Common myeloid progenitor, CD34-positive (primary cell): ENCODE measurements at regions not wholly inside any gene's neighbourhood (a gene's known extent, or its start where the extent isn't known, plus 50 kb on each side); places are given as distances from the start of the nearest gene placed in this dataset.

Source experiments
- CTCF ChIA-PET: fragments of 350-600 bp; sonication (Branson Sonifier 250); formaldehyde crosslinking; loops from one replicate; lab custom pipeline; 2021; ENCODE audit warnings: antibody characterized with exemption; lab: Charles Lee
- POLR2A ChIA-PET: fragments of 350-600 bp; sonication (Branson Sonifier 250); formaldehyde crosslinking; loops from one replicate; lab custom pipeline; 2021; ENCODE audit warnings: antibody characterized with exemption; lab: Charles Lee
- DNase-seq, 3 donors: peaks; one replicate each; pipeline versions ENCODE4 v3.0.0 to v3.0.0-alpha.2; 2013
- H3K27ac ChIP-seq, 2 experiments: 1 replicate in 1 of 2; 2 replicates in 1 of 2; pipeline ENCODE4 v1.7.0; 2013; ENCODE audit warnings: inconsistent platforms in 2 of 2, low read length in 2 of 2, mild to moderate bottlenecking in 2 of 2, low read depth in 1 of 2, moderate library complexity in 1 of 2; ENCODE audit not compliant: severe bottlenecking in 2 of 2, insufficient read depth in 1 of 2, poor library complexity in 1 of 2
- H3K27me3 ChIP-seq, 5 experiments: replicated peaks in 2 of 5; 1 replicate in 3 of 5; 2 replicates in 2 of 5; pipeline versions ENCODE4 v1.6.1 to v1.7.0; 2013; ENCODE audit warnings: low read length in 4 of 5, mild to moderate bottlenecking in 2 of 5, moderate library complexity in 2 of 5, inconsistent platforms in 1 of 5; ENCODE audit not compliant: insufficient read depth in 5 of 5, control insufficient read depth in 4 of 5
- H3K36me3 ChIP-seq, 4 experiments: 1 replicate in 2 of 4; 2 replicates in 2 of 4; pipeline versions ENCODE4 v1.6.1 to v1.7.0; 2013; ENCODE audit warnings: low read length in 3 of 4, control low read depth in 1 of 4, mild to moderate bottlenecking in 1 of 4; ENCODE audit not compliant: control insufficient read depth in 4 of 4, insufficient read depth in 4 of 4
- H3K4me1 ChIP-seq, 4 experiments: 1 replicate in 3 of 4; 2 replicates in 1 of 4; pipeline versions ENCODE4 v1.6.1 to v1.7.1; 2013; ENCODE audit warnings: low read length in 3 of 4, mild to moderate bottlenecking in 3 of 4, control low read depth in 1 of 4, inconsistent platforms in 1 of 4, moderate library complexity in 1 of 4; ENCODE audit not compliant: control insufficient read depth in 4 of 4, insufficient read depth in 4 of 4; ENCODE audit errors: control extremely low read depth in 1 of 4
- H3K4me3 ChIP-seq, 7 experiments: 1 replicate in 4 of 7; 2 replicates in 3 of 7; pipeline versions ENCODE4 v1.5.1 to v1.7.0; 2013; ENCODE audit warnings: mild to moderate bottlenecking in 7 of 7, low read length in 6 of 7, moderate library complexity in 6 of 7, inconsistent platforms in 2 of 7, low read depth in 2 of 7, control low read depth in 1 of 7; ENCODE audit not compliant: insufficient read depth in 4 of 7, control insufficient read depth in 1 of 7; ENCODE audit errors: extremely low read depth in 1 of 7
- H3K9me3 ChIP-seq, 5 experiments: 1 replicate in 4 of 5; 2 replicates in 1 of 5; pipeline versions ENCODE4 v1.6.1 to v1.7.1; 2013; ENCODE audit warnings: low read length in 4 of 5, mild to moderate bottlenecking in 2 of 5, inconsistent platforms in 1 of 5, low read depth in 1 of 5, moderate library complexity in 1 of 5; ENCODE audit not compliant: control insufficient read depth in 4 of 5, insufficient read depth in 2 of 5; ENCODE audit errors: control extremely low read depth in 1 of 5
- WGBS: methylation state at CpG from one replicate; pipeline ENCODE4 v1.1.5; 2013; ENCODE audit not compliant: insufficient coverage; 5-methylcytosine and 5-hydroxymethylcytosine counted together

GRCh38 chr6:28743271-28743789 lies 180.5 kb downstream of the TRIM27 start:
- ChIA-PET POLR2A (interaction anchor here (0.6 kb wide), 1 partner anchor 14 kb away, joined by 3 read pairs; no protein-coding TSS in a partner anchor), CTCF (no interaction called here)
- H3K4me3 ChIP-seq = no peak overlapping the region
- WGBS = 18% methylated on average over 6 of the region's 10 CpGs
- no peak for DNase-seq
- no peaks in the 10 kb centered on the region for H3K36me3 ChIP-seq
- peaks cover 17 to 94% (median 51%) of the 10 kb centered on the region in 5 experiments for H3K27me3 ChIP-seq
- no peaks in the 10 kb centered on the region for H3K4me1 ChIP-seq
- H3K27ac ChIP-seq = peak overlapping the region in 1 of 2 experiments; percentile 14
- H3K9me3 ChIP-seq = peaks cover 2 to 11% (median 6%) of the 10 kb centered on the region in 5 experiments

- no peaks in the 10 kb centered on the region for H3K36me3 ChIP-seq
- H3K4me1 ChIP-seq = no peaks in the 10 kb centered on the region
- peak overlapping the region in 1 of 2 experiments; percentile 27 for H3K27ac ChIP-seq
- POLR2A ChIA-PET = no interaction called here
- WGBS = 41% methylated on average over 11 of the region's 13 CpGs
- no peak for DNase-seq
- H3K27me3 ChIP-seq = peaks cover 11 to 74% (median 36%) of the 10 kb centered on the region in 5 experiments
- H3K4me3 ChIP-seq = no peak overlapping the region
- CTCF ChIA-PET = no interaction called here
- peaks cover 0 to 24% (median 2%) of the 10 kb centered on the region in 5 experiments for H3K9me3 ChIP-seq
These were observed 176.6 kb downstream of the TRIM27 start for GRCh38 chr6:28747083-28747630.

GRCh38 chr6:28747631-28748157 lies 176.1 kb downstream of the TRIM27 start:
- Histone ChIP-seq H3K36me3 (no peaks in the 10 kb centered on the region), H3K4me1 (no peaks in the 10 kb centered on the region), H3K9me3 (peaks cover 0 to 24% (median 2%) of the 10 kb centered on the region in 5 experiments), H3K27me3 (peaks cover 11 to 76% (median 33%) of the 10 kb centered on the region in 5 experiments), H3K27ac (peak overlapping the region in 1 of 2 experiments; percentile 27), H3K4me3 (no peak overlapping the region)
- ChIA-PET CTCF (no interaction called here), POLR2A (no interaction called here)
- whole genome bisulfite sequencing = 15% methylated on average over 18 of the region's 19 CpGs
- DNase-seq = no peak

GRCh38 chr6:28748192-28748591 lies 175.6 kb downstream of the TRIM27 start:
- POLR2A ChIA-PET = no interaction called here
- WGBS = no CpG with 5 or more reads among the region's 2 CpGs

GRCh38 chr6:28750926-28751458 lies 172.8 kb downstream of the TRIM27 start:
- H3K4me3 ChIP-seq = no peak overlapping the region
- no peaks in the 10 kb centered on the region for H3K4me1 ChIP-seq
- POLR2A ChIA-PET = no interaction called here
- no peaks in the 10 kb centered on the region for H3K36me3 ChIP-seq
- H3K27me3 ChIP-seq = peaks cover 2 to 48% (median 17%) of the 10 kb centered on the region in 5 experiments
- H3K27ac ChIP-seq = peak overlapping the region in 1 of 2 experiments; percentile 70
- CTCF ChIA-PET = no interaction called here
- peaks cover 0 to 20% (median 3%) of the 10 kb centered on the region in 5 experiments for H3K9me3 ChIP-seq
- no CpG with 5 or more reads among the region's 1 CpG for WGBS
- no peak for DNase-seq

More at GRCh38 chr6:28748192-28748591, 175.6 kb downstream of the TRIM27 start:
- peak overlapping the region in 1 of 2 experiments; percentile 25 for H3K27ac ChIP-seq
- no peak overlapping the region for H3K4me3 ChIP-seq
- H3K4me1 ChIP-seq = no peaks in the 10 kb centered on the region
- peaks cover 0 to 22% (median 2%) of the 10 kb centered on the region in 5 experiments for H3K9me3 ChIP-seq
- CTCF ChIA-PET = no interaction called here
- H3K36me3 ChIP-seq = no peaks in the 10 kb centered on the region
- DNase-seq = no peak
- H3K27me3 ChIP-seq = peaks cover 8 to 75% (median 30%) of the 10 kb centered on the region in 5 experiments

DNA sequence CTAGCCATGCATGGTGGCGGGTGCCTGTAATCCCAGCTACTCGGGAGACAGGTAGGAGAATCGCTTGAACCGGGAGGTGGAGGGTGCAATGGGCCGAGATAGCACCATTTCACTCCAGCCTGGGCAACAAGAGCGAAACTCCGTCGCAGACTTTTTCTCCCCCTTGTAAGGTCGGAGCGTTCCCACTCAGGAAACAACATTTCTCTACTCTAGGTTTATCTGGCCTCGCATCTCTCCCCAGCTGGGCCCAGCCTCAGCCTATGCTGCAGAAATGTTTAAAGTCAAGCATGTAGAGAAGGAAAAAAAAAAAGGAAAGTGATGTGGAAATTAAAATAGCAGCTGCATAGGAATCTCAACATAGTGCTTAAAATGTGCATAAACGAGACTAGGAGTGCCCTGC lies 172.3 kb downstream of the TRIM27 start:
- Histone ChIP-seq H3K4me1 (no peaks in the 10 kb centered on the region), H3K27me3 (peaks cover under 1 to 47% (median 14%) of the 10 kb centered on the region in 5 experiments), H3K4me3 (no peak overlapping the region), H3K36me3 (no peaks in the 10 kb centered on the region), H3K27ac (peak overlapping the region in 1 of 2 experiments; percentile 70), H3K9me3 (peaks cover 0 to 20% (median 3%) of the 10 kb centered on the region in 5 experiments)
- ChIA-PET POLR2A (no interaction called here), CTCF (no interaction called here)
- DNase-seq = no peak
- WGBS = 63% methylated on average over 9 of the region's 12 CpGs

DNA sequence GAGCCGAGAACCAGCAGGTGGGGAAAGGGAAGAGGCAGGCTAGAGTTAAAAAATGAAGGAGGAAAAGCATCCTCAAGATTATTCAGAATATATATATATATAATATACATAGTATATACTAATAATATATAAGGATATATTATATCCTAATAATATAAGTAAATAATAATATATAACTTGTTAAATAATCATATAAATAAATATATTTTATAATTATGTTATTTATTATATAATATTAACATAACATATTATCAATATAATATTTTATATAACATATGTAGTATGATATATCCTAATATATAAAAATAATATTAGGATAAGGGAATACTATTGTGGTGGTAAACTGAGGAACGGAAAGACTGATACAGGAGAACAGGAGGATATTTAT lies 171.8 kb downstream of the TRIM27 start:
- peaks cover 0 to 20% (median 3%) of the 10 kb centered on the region in 5 experiments for H3K9me3 ChIP-seq
- H3K4me1 ChIP-seq = no peaks in the 10 kb centered on the region
- peaks cover 0 to 47% (median 15%) of the 10 kb centered on the region in 5 experiments for H3K27me3 ChIP-seq
- WGBS = 100% methylated on average over 1 of the region's 2 CpGs
- ChIA-PET POLR2A (no interaction called here), CTCF (no interaction called here)
- no peaks in the 10 kb centered on the region for H3K36me3 ChIP-seq
- H3K27ac ChIP-seq = peak overlapping the region in 1 of 2 experiments; percentile 75
- DNase-seq = no peak
- H3K4me3 ChIP-seq = no peak overlapping the region
